ENCODE measurements at regions not wholly inside any gene's neighbourhood (a gene's known extent, or its start where the extent isn't known, plus 50 kb on each side); places are given as distances from the start of the nearest gene placed in this dataset.

DNA sequence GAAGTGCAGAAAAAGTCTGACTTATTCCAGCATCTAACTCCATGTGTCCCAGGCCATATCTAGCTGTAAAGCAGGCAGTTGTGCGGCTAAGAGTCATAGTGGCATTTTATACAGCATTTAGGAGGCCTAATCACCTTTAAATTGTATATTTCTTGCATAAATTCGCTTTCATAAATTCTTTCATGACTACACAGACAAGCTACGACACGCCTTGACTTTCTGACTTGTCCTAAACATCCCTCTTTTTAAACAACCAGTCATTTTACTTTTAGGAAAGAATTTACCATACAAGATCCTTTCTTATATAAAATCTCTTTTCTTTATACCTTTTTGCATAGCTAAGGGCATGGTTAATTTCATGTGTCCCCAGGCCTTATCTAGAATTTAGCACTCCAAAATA, 81.7 kb upstream of the THBS2 start:
- H2AFZ ChIP-seq (ENCODE audit: low read length) = no peak overlapping the region
- TF ChIP-seq CTCF (IDR thresholded peaks at IDR 0.05; ENCODE audit: extremely low read depth, low read depth, low read length) = no peak
- no peak overlapping the region for H3K27ac ChIP-seq (ENCODE audit: low read depth, low read length)
- H3K4me2 ChIP-seq (ENCODE audit: insufficient read depth, low read length) = no peak overlapping the region
- H3K36me3 ChIP-seq (ENCODE audit: insufficient read depth, low read length) = no peaks in the 10 kb centered on the region
- H3K9me3 ChIP-seq (ENCODE audit: low read depth, low read length) = no peaks in the 10 kb centered on the region
- no peak for DNase-seq (ENCODE audit: insufficient read length, low spot score, missing footprints)
- H4K20me1 ChIP-seq (ENCODE audit: insufficient read depth, low read length) = no peaks in the 10 kb centered on the region
- no peak overlapping the region for H3K4me3 ChIP-seq (ENCODE audit: insufficient read depth, low read length)
- no peaks in the 10 kb centered on the region for H3K79me2 ChIP-seq (ENCODE audit: insufficient read depth, low read length)
- H3K4me1 ChIP-seq (ENCODE audit: insufficient read depth, low read length) = no peaks in the 10 kb centered on the region
- no peaks in the 10 kb centered on the region for H3K27me3 ChIP-seq (ENCODE audit: insufficient read depth, low read length)

DNA sequence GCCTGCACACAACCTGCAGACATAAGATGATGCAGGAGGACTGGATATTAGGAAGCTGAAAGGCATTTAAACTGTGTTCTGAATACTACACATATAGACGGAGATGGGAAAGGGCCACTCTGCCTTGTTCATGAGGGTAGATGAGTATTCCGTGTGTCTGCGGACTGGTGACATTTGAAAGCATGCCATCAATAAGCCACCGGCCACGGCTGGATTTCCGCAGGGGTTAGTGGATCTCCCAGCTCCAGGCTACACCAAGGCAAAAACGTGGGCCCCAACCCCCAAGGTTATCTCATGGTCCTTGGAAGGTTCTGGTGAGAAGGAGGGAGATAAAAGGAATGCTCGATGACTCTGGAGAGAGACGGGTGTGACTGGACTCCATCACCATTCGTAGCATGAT, 78.6 kb upstream of the THBS2 start:
- Histone ChIP-seq H3K27ac (ENCODE audit: low read depth, low read length) (no peak overlapping the region), H3K27me3 (ENCODE audit: insufficient read depth, low read length) (no peaks in the 10 kb centered on the region), H3K4me1 (ENCODE audit: insufficient read depth, low read length) (no peaks in the 10 kb centered on the region), H3K4me2 (ENCODE audit: insufficient read depth, low read length) (no peak overlapping the region), H3K36me3 (ENCODE audit: insufficient read depth, low read length) (no peaks in the 10 kb centered on the region), H4K20me1 (ENCODE audit: insufficient read depth, low read length) (no peaks in the 10 kb centered on the region), H3K79me2 (ENCODE audit: insufficient read depth, low read length) (no peaks in the 10 kb centered on the region), H3K9me3 (ENCODE audit: low read depth, low read length) (no peaks in the 10 kb centered on the region), H3K4me3 (ENCODE audit: insufficient read depth, low read length) (no peak overlapping the region), H2AFZ (ENCODE audit: low read length) (no peak overlapping the region)
- no peak for TF ChIP-seq CTCF (IDR thresholded peaks at IDR 0.05; ENCODE audit: extremely low read depth, low read depth, low read length)
- DNase-seq (ENCODE audit: insufficient read length, low spot score, missing footprints) = no peak

DNA sequence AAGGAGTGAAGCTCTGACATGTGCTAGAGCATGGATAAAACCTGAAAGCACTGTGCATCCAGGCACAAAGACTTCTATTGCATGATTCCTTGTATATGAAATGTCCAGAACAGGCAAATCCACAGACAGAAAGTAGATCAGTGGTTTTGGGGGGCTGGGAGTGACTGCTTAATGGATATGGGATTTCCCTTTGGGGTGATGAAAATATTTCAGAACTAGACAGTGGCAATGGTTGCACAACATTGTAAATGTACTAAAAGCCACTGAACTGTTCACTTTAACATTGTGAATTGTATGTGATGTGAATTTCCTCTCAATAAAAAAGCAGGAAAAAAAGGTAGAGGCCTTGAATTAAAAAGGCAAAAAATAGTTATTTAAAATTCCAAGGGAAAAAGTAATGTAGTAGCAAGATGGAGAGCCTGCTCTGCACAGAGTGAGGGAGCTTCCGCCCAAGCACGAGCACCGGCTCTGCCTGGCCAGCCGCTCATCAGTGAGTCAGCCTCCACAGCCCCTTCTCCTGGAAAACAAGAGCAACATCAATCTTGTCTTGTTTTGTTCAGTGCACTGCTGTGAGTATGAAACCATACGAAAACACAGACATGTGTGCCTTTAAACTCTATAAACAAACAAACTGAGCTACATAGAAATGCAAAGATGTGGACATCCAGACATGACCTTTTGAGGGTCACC, 74.6 kb upstream of the THBS2 start:
- Histone ChIP-seq H3K27ac (ENCODE audit: low read depth, low read length) (no peak overlapping the region), H2AFZ (ENCODE audit: low read length) (peak overlapping the region; percentile 13), H3K36me3 (ENCODE audit: insufficient read depth, low read length) (no peaks in the 10 kb centered on the region), H4K20me1 (ENCODE audit: insufficient read depth, low read length) (no peaks in the 10 kb centered on the region), H3K4me2 (ENCODE audit: insufficient read depth, low read length) (no peak overlapping the region), H3K4me1 (ENCODE audit: insufficient read depth, low read length) (peaks cover 4% of the 10 kb centered on the region), H3K79me2 (ENCODE audit: insufficient read depth, low read length) (no peaks in the 10 kb centered on the region), H3K9me3 (ENCODE audit: low read depth, low read length) (no peaks in the 10 kb centered on the region), H3K27me3 (ENCODE audit: insufficient read depth, low read length) (no peaks in the 10 kb centered on the region), H3K4me3 (ENCODE audit: insufficient read depth, low read length) (no peak overlapping the region)
- peak; percentile 79 for DNase-seq (ENCODE audit: insufficient read length, low spot score, missing footprints)
- no peak for TF ChIP-seq CTCF (IDR thresholded peaks at IDR 0.05; ENCODE audit: extremely low read depth, low read depth, low read length)

- no peaks in the 10 kb centered on the region for H3K79me2 ChIP-seq (ENCODE audit: insufficient read depth, low read length)
- H2AFZ ChIP-seq (ENCODE audit: low read length) = no peak overlapping the region
- peaks cover 4% of the 10 kb centered on the region for H3K4me1 ChIP-seq (ENCODE audit: insufficient read depth, low read length)
- peak; percentile 44 for DNase-seq (ENCODE audit: insufficient read length, low spot score, missing footprints)
- no peaks in the 10 kb centered on the region for H3K27me3 ChIP-seq (ENCODE audit: insufficient read depth, low read length)
- no peak overlapping the region for H3K27ac ChIP-seq (ENCODE audit: low read depth, low read length)
- H3K9me3 ChIP-seq (ENCODE audit: low read depth, low read length) = no peaks in the 10 kb centered on the region
- peak; percentile 54 for TF ChIP-seq CTCF (IDR thresholded peaks at IDR 0.05; ENCODE audit: extremely low read depth, low read depth, low read length)
- H3K4me2 ChIP-seq (ENCODE audit: insufficient read depth, low read length) = no peak overlapping the region
- H4K20me1 ChIP-seq (ENCODE audit: insufficient read depth, low read length) = no peaks in the 10 kb centered on the region
- no peaks in the 10 kb centered on the region for H3K36me3 ChIP-seq (ENCODE audit: insufficient read depth, low read length)
- H3K4me3 ChIP-seq (ENCODE audit: insufficient read depth, low read length) = no peak overlapping the region
Observed at GRCh38 chr6:169326067-169326799, 72.6 kb upstream of the THBS2 start.

Data from osteoblast (primary cell).